ENCODE measurements at regions not wholly inside any gene's neighbourhood (a gene's known extent, or its start where the extent isn't known, plus 50 kb on each side); places are given as distances from the start of the nearest gene placed in this dataset.

GRCh38 chr7:68321776-68322496, 1276.3 kb upstream of the AUTS2 start:
- TF ChIP-seq CTCF (IDR thresholded peaks at IDR 0.05): no peak
- no peak for TF ChIP-seq POLR2A (IDR thresholded peaks at IDR 0.05)

Measured in ovary (tissue), 3 donors.